Activated CD8-positive, alpha-beta memory T cell treated with anti-CD3 and anti-CD28 coated beads, Interleukin-2, amount 50 U/mL, for 1 hour (primary cell): ENCODE measurements at regions not wholly inside any gene's neighbourhood (a gene's known extent, or its start where the extent isn't known, plus 50 kb on each side); places are given as distances from the start of the nearest gene placed in this dataset.

Experiments used
- DNase-seq: peaks from one replicate; pipeline ENCODE4 v3.0.0-alpha.2; 2020; ENCODE audit errors: extremely low read depth

DNA sequence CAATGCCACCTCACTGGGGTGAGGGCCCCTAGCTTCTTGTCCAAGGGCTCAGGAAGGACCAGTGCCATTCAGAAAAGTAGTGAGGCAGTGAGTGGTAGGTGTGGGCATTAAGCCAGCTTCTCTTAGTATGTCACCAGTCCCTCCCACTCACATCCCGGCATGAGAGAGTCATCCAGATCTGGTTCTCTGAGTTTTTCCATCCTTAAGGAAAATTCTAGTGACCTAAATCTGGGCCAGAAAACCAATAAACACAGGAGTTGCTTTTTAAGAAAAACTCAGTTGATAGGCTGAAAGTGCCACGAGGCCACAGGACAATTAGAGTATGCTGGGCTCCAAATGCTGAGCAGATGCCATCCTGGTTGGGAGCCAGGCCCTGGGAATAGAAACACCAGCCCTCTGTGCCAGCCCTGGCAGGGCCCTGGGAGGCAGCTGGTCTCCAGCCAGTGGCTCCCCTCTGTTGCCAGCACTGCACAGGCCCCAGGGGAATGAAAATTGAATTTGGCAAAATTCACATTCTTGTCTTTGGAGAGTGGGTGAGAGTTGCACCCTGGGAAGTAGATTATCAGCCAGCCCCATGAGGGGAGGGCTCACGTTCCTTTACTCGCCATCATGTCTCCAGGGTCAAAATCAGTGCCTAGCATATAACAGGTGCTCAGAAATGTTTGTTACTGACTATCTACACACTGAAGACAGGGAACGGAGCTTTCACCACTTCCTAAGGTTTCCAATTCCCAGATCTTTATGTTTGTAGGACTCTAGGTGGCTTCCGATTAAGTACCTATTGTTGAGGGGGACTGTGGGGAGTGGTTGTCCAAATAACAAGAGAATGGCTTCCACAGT is 52.8 kb downstream of the FAM43A start:
- no peak for DNase-seq

DNA sequence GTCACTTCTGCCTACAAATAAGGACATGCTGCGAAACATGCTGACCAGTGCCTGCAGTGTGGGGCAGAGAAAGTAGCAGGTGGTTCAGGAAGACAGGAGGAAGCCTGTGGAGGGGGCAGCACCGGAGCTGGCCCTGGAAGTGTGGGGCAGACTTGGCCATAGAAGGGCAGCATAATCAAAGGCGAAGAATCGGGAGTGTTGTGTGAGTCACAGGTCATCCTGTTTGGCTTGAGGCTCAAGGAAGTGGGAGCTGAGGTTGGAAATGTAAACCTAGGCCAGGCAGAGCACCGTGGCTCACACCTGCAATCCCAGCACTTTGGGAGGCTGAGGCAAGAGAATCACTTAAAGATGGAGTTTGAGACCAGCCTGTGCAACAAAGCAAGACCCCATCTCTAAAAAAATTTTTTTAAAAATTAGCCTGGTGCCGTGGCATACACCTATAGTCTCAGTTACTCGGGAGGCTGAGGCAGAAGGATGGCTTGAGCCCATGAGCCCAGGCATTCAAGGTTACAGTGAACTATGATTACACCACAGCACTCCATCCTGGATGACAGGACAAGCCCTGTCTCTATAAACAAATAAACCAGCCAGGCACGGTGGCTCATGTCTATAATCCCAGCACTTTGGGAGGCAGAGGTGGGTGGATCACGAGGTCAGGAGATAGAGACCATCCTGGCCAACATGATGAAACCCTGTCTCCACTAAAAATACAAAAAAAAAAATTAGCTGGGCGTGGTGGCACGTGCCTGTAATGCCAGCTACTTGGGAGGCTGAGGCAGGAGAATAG is 54.0 kb downstream of the FAM43A start:
- no peak for DNase-seq

GRCh38 chr3:194740859-194741491 is 55.3 kb downstream of the FAM43A start:
- no peak for DNase-seq

DNA sequence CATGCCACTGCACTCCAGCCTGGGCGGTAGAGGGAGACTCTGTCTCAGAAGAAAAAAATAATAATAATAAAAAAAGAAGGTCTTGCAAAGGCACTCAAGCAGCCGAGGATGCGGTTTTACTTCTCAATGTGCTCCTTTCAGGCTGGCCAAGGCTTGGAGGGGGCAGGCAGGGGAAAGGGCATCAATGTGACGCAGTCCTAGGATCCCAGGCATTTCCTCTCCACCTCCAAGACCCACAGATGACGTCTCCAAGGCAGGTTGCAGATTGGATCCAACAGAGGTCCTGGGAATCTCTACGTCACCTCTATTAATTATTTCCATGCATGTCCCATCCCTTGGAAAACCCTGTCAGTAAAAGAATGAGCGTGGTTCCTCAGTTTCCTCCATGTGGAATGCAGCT is 56.2 kb downstream of the FAM43A start:
- no peak for DNase-seq

GRCh38 chr3:194744826-194745225 is 59.1 kb downstream of the FAM43A start:
- DNase-seq: no peak

DNA sequence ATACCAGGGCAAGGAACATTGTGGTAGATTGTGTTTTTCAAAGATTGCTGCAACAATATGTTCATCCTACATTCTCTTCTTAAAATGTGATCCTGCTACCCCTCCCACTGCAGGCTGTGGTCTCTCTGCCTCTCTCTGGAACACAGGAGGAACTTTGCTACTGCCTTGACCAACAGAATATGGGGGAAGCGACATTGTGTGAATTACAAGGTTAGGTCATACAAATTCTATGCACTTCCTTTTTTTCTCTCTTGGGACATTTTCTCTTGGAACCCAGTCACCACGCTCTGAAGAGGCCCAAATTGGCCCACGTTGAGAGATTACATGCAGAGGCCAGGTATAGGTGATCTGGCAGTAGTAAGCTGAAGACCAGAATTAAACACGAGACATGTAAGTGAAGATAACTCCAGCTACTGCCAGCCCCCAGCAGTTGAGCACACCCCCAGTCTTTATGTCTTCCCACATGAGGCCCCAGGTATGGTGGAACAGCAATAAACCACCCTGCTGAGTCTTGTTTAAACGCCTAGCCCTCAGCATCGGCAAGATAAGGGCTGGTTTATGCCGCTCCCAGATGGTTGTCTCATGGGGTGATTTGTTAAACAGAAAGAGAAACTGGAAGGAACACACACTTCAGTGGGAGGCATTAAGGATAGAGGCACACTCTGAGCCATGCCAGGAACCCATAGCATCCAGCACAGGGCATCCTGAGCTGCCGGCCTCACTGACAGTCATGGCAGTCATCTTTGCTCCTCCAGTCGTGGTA is 59.9 kb downstream of the FAM43A start:
- no peak for DNase-seq

GRCh38 chr3:194748225-194748624 is 62.5 kb downstream of the FAM43A start:
- no peak for DNase-seq

- DNase-seq: no peak
Observed at GRCh38 chr3:194749631-194750490, 64.2 kb downstream of the FAM43A start.

GRCh38 chr3:194750491-194750828 is 64.8 kb downstream of the FAM43A start:
- DNase-seq: no peak

DNA sequence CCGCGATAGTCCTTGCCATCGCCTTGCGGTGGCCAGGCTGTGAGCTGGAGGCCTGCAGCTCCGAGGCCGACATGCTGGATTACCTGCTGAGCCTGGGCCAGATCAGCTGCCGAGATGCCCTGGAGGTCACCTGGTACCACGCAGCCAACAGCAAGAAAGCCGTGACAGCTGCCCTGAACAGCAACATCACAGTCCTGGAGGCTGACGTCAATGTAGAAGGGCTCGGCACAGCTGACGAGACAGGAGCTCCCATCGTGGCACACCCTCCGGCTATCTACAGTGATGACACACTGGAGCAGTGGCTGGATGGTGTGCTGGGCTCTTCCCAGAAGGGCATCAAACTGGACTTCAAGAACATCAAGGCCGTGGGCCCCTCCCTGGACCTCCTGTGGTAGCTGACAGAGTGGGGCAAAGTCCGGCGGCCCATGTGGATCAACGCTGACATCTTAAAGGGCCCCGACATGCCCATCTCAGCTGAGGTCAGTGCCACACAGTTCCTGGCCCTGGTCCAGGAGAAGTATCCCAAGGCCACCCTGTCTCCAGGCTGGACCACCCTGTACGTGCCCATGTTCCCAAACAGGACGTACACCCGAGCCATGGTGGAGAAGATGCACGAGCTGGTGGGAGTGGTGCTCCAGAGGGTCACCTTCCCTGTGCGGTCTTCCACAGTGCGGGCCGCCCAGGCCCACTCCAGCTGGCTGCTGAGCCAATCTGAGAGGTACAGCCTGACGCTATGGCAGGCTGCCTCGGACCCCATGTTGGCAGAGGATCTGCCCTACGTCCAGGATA is 70.2 kb downstream of the FAM43A start:
- DNase-seq: no peak

GRCh38 chr3:194756460-194756779 is 70.7 kb downstream of the FAM43A start:
- DNase-seq: no peak

DNA sequence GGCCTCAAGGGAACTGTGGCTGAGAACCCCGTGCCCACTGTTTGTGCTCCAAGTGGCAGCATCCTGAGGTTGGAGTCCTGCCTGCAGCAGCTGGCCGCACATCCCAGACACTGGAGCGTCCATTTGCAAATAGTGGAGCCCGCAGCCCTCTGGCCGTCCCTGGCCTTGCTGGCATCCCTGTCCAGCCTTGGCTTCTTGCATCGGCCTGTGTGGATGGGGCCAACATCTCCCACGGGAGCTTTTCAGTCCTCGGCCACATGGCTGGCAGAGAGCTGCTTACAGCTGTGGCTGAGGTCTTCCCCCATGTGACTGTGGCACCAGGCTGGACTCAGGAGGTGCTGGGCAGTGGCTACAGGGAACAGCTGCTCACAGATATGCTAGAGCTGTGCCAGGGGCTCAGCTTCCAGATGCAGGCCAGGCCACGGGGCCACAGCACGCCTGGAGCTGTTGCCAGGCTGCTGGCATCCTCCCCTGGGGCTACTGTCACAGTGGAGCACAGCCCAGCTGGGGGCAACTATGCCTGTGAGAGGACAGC is 71.2 kb downstream of the FAM43A start:
- no peak for DNase-seq

GRCh38 chr3:194757647-194758061 is 72.0 kb downstream of the FAM43A start:
- no peak for DNase-seq

DNA sequence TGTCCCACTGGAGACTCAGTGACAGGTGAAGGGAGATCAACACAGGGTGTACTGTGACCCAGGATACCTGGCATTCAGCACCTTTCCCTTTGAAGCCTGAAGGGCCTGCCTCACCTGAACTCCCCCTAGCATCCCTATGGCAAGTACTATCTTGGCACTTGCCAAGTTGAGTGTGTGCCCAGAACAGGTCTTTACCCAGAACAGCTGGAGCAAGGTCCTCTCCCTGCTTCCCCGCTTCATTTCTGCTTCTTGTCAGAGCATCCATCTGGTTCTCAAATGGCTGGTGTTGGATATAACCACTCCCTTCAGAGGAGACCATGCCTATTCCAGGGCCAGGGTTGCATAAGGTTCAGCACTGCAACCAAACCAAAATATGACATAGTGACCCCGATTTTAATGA is 73.0 kb downstream of the FAM43A start:
- DNase-seq: no peak

- DNase-seq: no peak
Observed at GRCh38 chr3:194760494-194761137, 74.9 kb downstream of the FAM43A start.

DNA sequence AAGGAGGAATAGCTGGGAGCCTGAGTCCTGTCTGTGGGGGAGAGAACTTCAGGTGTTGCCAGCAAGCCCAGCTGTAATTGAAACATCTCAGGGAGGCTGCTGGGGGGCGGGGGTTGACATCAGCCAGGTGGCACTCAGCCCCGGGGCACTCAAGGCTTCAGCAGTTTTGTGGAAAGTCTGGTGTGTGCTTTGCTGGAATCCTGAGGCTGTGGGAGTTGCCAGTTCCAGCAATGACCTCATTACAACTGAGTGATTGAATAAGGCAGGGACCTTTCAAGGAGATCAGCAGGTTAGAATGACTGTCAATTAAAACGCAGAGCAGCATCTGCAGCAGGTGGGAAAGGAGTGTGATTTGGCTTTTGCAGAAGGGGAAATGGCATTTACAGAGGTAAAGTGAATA is 75.7 kb downstream of the FAM43A start:
- DNase-seq: no peak

DNA sequence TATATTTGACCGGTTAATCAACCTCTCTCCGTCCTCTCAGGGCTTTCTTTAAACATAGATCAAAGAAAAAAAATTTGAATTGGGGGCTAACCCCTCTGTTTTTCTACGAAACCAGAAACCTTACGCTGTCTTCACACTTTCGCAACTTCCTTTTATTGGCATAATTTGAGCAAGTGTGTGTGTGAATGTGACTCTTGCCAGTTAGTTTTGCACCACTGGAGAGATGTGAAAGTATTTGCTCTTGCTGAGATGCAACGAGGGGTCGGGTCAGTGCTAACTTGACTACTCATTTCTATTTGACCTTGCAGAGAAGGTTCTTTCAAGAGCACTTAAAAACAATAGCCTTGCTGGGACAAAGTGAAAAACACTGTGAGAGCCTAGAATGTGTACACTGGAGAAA is 81.2 kb downstream of the FAM43A start:
- DNase-seq: no peak

- DNase-seq: no peak
Observed at GRCh38 chr3:194767446-194768207, 81.9 kb downstream of the FAM43A start.

GRCh38 chr3:194768586-194768985 is 82.9 kb downstream of the FAM43A start:
- no peak for DNase-seq
